HG03280 (cell line): ENCODE measurements at regions not wholly inside any gene's neighbourhood (a gene's known extent, or its start where the extent isn't known, plus 50 kb on each side); places are given as distances from the start of the nearest gene placed in this dataset.
"Not testable (repeated sequence)": the region's sequence is repeated elsewhere in the genome, so short reads cannot be mapped to it uniquely, and the experiment has no call there.

Source experiments
- ATAC-seq: cut with Tn5 transposase; IDR thresholded peaks from one replicate; pipeline ENCODE4 v1.9.1; 2021; ENCODE audit warnings: mild to moderate bottlenecking, moderate library complexity; ENCODE audit not compliant: unreplicated experiment

- no peak for ATAC-seq
Measured at GRCh38 chr11:87493516-87493915, 455.8 kb downstream of the TMEM135 start.

GRCh38 chr11:87491381-87491780, 453.6 kb downstream of the TMEM135 start:
- ATAC-seq: no peak

- ATAC-seq: no peak
Measured at GRCh38 chr11:87490671-87491070, 452.9 kb downstream of the TMEM135 start.

- ATAC-seq: no peak
Measured at GRCh38 chr11:87484566-87484965, 446.8 kb downstream of the TMEM135 start.

GRCh38 chr11:87477321-87477720, 439.6 kb downstream of the TMEM135 start:
- no peak for ATAC-seq

- no peak for ATAC-seq
Measured at GRCh38 chr11:87473174-87473573, 435.4 kb downstream of the TMEM135 start.

GRCh38 chr11:87466223-87466622, 428.5 kb downstream of the TMEM135 start:
- ATAC-seq: no peak

GRCh38 chr11:87465716-87466115, 428.0 kb downstream of the TMEM135 start:
- ATAC-seq: no peak

GRCh38 chr11:87463486-87464102, 425.9 kb downstream of the TMEM135 start:
- no peak for ATAC-seq

GRCh38 chr11:87462171-87462570, 424.4 kb downstream of the TMEM135 start:
- no peak for ATAC-seq

- no peak for ATAC-seq
Measured at GRCh38 chr11:87460842-87461637, 423.3 kb downstream of the TMEM135 start.

- ATAC-seq: no peak
Measured at GRCh38 chr11:87460279-87460678, 422.5 kb downstream of the TMEM135 start.

GRCh38 chr11:87459351-87459750, 421.6 kb downstream of the TMEM135 start:
- ATAC-seq: no peak

- ATAC-seq: no peak
Measured at GRCh38 chr11:87456499-87456898, 418.8 kb downstream of the TMEM135 start.

GRCh38 chr11:87455180-87455579, 417.4 kb downstream of the TMEM135 start:
- ATAC-seq: no peak

- ATAC-seq: no peak
Measured at GRCh38 chr11:87454241-87454640, 416.5 kb downstream of the TMEM135 start.

GRCh38 chr11:87453531-87454089, 415.9 kb downstream of the TMEM135 start:
- ATAC-seq: no peak

GRCh38 chr11:87452025-87452424, 414.3 kb downstream of the TMEM135 start:
- not testable (repeated sequence) for ATAC-seq

- ATAC-seq: no peak
Measured at GRCh38 chr11:87451395-87451794, 413.7 kb downstream of the TMEM135 start.

GRCh38 chr11:87447606-87448005, 409.9 kb downstream of the TMEM135 start:
- ATAC-seq: no peak

GRCh38 chr11:87444993-87445392, 407.3 kb downstream of the TMEM135 start:
- no peak for ATAC-seq

- ATAC-seq: no peak
Measured at GRCh38 chr11:87443707-87444106, 406.0 kb downstream of the TMEM135 start.
